ENCODE measurements at regions not wholly inside any gene's neighbourhood (a gene's known extent, or its start where the extent isn't known, plus 50 kb on each side); places are given as distances from the start of the nearest gene placed in this dataset.

DNA sequence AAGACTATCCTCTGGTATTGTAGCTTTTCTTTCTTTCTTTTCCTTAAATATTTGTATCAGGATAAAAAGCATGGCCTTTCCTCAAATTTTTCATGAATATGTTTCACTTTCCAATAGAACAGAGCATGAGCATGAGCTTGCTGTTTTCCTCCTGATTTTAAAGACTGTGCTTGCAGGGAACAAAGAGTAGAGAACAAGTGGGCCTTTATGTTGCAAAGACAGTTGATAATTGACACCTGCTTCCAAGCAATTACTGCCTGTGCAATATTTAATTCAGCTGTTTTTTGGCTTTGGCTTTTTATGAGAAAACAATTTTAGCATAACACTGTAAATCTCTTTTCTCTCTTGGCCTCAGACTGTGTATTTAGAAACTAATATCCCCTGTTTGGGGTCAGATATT is 263.6 kb upstream of the AZI2 start:
- TF ChIP-seq, protein P1, sequence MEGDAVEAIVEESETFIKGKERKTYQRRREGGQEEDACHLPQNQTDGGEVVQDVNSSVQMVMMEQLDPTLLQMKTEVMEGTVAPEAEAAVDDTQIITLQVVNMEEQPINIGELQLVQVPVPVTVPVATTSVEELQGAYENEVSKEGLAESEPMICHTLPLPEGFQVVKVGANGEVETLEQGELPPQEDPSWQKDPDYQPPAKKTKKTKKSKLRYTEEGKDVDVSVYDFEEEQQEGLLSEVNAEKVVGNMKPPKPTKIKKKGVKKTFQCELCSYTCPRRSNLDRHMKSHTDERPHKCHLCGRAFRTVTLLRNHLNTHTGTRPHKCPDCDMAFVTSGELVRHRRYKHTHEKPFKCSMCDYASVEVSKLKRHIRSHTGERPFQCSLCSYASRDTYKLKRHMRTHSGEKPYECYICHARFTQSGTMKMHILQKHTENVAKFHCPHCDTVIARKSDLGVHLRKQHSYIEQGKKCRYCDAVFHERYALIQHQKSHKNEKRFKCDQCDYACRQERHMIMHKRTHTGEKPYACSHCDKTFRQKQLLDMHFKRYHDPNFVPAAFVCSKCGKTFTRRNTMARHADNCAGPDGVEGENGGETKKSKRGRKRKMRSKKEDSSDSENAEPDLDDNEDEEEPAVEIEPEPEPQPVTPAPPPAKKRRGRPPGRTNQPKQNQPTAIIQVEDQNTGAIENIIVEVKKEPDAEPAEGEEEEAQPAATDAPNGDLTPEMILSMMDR (IDR thresholded peaks at IDR 0.05 in 4 of 5, conservative IDR thresholded peaks at IDR 0.05 in 1 of 5) = no peak
- TF ChIP-seq POLR2A (IDR thresholded peaks at IDR 0.05) = no peak

Data from gastrocnemius medialis (tissue), 4 donors.